ENCODE measurements at regions not wholly inside any gene's neighbourhood (a gene's known extent, or its start where the extent isn't known, plus 50 kb on each side); places are given as distances from the start of the nearest gene placed in this dataset.

DNA sequence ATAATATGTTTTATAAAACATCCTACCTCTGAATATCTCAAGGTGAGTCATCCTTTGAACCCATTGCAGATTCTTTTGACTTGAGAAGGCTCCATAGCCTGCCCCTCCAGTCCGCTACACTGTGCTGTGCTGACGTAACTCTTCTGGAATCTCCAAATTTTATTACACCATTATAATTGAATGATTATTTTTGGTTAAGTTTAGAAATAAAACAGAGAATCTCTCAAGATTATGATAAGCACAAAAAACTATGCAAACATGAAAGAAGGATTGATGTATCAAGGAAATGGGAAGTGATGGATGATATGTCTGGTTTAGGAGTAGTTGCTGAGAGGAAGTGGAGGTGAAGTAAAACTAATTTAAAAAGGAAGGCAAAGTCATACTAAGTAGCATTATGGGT is 1021.3 kb downstream of the HACE1 start:
- TF ChIP-seq ZNF217 (CRISPR knock-in tag; IDR thresholded peaks at IDR 0.05) (no peak), ZNF263 (CRISPR knock-in tag; IDR thresholded peaks at IDR 0.05; ENCODE audit: borderline replicate concordance) (no peak)
- TF ChIP-seq, protein P1, sequence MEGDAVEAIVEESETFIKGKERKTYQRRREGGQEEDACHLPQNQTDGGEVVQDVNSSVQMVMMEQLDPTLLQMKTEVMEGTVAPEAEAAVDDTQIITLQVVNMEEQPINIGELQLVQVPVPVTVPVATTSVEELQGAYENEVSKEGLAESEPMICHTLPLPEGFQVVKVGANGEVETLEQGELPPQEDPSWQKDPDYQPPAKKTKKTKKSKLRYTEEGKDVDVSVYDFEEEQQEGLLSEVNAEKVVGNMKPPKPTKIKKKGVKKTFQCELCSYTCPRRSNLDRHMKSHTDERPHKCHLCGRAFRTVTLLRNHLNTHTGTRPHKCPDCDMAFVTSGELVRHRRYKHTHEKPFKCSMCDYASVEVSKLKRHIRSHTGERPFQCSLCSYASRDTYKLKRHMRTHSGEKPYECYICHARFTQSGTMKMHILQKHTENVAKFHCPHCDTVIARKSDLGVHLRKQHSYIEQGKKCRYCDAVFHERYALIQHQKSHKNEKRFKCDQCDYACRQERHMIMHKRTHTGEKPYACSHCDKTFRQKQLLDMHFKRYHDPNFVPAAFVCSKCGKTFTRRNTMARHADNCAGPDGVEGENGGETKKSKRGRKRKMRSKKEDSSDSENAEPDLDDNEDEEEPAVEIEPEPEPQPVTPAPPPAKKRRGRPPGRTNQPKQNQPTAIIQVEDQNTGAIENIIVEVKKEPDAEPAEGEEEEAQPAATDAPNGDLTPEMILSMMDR (IDR thresholded peaks at IDR 0.05 in 2 of 3, conservative IDR thresholded peaks at IDR 0.05 in 1 of 3; ENCODE audit: insufficient read depth in 2 of 3, low read depth in 1 of 3, low read length in 3 of 3), result no peak
